GM19239 (cell line): ENCODE measurements at regions not wholly inside any gene's neighbourhood (a gene's known extent, or its start where the extent isn't known, plus 50 kb on each side); places are given as distances from the start of the nearest gene placed in this dataset.
"Not testable (repeated sequence)": the region's sequence is repeated elsewhere in the genome, so short reads cannot be mapped to it uniquely, and the experiment has no call there.

Experiments used
- DNase-seq: peaks from one replicate; pipeline ENCODE4 v3.0.0; 2011; ENCODE audit warnings: low spot score; ENCODE audit not compliant: insufficient read length
- FAIRE-seq: peaks from 2 replicates; lab custom pipeline; 2011; peaks lifted over from hg19 to GRCh38; lab: Jason Lieb, UNC

DNA sequence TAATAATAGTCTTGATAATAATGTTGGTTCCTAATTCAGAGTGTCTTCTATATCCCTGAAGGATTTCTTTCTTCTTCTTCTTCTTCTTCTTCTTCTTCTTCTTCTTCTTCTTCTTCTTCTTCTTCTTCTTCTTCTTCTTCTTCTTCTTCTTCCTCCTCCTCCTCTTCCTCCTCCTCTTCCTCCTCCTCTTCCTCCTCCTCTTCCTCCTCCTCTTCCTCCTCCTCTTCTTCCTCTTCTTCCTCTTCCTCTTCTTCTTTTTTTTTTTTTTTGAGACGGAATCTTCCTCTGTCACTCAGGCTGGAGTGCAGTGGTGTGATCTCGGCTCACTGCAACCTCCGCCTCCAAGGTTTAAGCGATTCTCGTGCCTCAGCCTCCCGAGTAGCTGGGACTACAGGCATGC lies 242.8 kb upstream of the CPHXL start:
- not testable (repeated sequence) for DNase-seq, FAIRE-seq

DNA sequence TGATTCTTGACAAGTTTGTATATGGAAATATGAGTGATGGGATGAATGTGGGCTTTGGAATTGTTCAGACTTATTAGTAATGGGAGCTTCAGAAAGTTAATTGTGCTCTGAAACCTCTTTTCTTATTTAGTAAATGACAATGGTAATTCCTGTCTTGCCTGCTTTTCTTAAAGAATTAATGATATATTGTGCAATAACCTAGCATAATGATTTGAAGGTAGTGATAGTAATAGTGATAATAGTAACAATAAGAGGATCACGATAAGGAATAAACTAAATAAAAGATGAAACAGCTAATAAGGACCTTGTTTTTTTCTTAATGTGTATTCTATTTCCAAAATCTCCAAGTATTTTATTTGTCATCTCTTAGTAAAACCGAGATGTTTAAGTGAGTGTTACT lies 245.0 kb upstream of the CPHXL start:
- DNase-seq: no peak
- no peak for FAIRE-seq

DNA sequence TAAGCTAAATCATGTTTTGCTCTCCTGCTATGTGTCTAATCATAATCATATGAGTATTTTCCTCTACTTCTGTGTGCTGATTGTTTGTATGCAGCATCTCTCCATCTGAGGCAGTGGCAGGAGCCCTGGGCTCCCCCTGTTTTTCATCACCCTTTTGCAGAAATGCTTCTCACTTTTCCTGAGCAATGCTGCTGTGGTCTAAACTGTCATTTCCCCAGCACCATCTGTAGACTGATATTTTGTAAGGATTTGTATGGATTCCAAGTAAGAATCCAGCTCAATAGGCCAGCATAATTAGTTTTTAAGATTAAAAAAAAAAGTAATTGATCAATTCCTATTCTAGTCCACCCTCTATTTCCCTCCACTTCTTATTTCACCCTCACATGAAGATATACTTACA lies 257.0 kb upstream of the CPHXL start:
- DNase-seq: no peak
- FAIRE-seq: no peak

DNA sequence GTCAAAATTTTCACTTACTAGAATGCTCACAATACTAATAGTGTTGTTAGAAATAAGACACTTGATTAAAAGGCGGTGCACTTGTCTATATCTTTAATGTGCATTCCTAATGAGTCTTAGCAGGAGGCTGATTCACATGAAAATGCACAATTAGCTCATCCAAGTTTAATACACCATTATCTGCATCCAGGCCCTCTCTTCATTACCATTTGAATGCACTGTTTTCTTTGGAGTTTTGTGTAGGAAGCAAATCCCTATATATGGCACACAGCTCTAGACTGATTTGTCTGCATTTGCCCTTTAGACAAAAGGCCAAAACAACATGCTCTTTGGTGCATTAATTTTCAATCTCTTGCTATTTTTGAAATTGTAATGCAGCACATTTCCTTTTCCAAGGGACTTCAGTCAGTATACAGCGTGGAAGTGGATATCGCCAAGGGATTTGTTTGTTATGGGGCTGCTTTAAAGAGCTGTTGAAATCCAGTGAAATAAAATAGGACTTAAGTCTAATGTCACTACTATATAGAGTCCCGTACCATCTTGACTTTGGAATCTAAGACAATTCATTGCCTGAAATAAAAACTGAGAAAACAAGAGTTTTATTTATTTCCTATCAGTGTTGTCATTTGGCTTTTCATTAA lies 257.6 kb upstream of the CPHXL start:
- no peak for DNase-seq
- FAIRE-seq: no peak

DNA sequence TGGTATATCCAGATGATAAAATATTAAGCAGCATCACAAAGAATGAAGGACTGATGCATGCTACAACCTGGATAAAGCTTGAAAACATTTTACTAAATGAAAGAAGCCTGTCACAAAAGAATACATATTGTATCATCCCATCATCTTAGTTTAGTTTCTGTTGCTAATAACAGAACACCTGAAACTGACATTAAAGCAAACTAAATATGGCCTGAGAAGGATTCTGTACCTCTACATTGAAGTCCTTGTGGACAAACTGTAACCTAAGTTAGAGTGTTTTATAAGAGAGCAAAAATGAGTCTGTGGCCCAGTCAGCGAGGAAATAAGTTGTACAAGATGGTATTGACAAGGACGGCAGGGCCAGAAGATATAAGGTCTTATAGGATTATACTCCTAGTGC lies 261.0 kb upstream of the CPHXL start:
- DNase-seq (no peak), FAIRE-seq (no peak)

DNA sequence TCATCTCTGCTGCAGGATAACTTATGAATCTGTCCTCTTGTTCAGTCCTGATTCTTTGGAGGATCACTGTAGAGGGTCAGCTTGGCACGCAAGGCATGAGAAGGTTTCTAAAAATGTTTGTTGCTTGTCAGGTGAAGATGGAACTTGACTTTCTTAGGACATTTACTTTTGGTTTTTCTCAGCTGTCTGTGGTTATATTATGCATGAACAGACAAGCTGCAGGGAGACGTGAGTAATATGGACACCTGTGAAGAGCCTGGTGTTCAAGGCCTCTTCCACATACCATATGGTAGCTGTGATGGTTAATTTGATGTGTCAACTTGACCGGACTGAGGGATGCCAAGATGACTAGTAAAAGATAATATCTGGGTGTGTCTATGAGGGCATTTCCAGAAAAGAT lies 270.2 kb upstream of the CPHXL start:
- no peak for FAIRE-seq
- no peak for DNase-seq

DNA sequence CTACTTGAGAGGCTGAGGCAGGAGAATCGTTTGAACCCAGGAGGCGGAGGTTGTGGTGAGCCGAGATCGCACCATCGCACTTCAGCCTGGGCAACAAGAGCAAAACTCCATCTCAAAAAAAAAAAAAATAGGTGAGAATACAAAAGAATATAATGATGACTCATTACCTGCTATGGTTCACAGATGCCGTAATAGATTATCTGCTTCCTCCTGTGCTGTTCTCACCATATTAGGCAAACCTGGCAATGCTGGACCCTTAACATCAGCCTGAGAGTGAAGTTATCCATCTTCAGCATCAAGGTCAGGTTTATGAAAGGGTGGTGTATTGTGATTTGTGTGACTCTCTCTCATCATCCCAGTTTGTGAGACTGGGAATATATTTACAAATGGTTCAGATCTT lies 271.3 kb upstream of the CPHXL start:
- no peak for DNase-seq
- no peak for FAIRE-seq

DNA sequence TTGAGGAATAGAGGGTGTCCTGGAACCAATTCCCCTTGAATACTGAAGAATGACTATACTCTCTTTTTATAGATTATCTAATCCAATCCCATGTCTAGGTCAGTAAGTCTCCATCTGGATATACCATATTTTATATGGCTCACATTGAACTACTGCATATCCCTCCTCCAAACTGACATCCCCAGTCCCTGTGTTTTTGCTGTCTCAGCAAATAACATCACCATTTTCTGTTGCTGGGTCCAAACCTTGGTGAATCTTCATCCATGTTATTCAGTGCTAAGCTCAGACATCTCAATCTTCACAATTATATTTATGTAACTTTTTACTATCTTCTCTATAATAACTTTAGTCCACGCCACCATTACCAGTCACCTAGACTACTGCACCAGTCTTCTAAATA lies 269.6 kb upstream of the CNTNAP4 start:
- DNase-seq (no peak), FAIRE-seq (no peak)

DNA sequence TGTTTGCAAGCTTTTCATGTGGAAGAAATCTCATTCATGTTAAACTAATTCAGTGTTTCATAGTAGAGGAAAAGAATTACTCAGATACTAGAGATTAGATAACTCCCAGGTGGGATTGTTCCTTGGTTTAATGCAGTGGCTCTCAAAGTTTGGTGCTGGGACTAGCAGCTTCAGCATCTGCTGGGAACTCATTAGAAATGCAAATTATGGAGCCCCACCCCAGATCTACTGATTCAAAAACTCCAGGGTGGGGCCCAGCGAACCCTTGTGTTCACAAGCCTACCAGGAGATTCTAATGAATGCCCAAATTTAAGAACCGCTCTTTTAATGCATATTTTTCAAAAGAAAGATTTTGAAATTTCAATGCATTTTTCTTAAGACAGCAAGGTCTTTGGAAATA lies 253.4 kb upstream of the CNTNAP4 start:
- no peak for DNase-seq
- no peak for FAIRE-seq

DNA sequence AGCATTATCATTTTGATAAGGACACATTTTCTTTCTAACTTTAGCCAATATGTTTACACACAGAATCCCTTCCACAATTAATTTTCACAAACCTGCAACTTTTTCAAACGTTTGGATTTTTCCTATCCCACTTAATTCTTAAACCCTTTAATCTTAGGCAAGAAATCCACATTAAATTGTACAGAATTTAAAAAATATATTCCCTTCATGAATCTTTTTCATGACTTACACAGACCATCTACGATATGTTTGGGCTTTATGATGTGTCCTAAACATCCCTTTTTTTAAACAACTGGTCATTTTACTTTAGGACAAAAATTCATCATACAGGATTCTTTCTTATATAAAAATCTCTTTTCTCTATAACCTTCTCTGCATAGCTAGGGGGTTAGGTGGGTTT lies 241.5 kb upstream of the CNTNAP4 start:
- DNase-seq: no peak

DNA sequence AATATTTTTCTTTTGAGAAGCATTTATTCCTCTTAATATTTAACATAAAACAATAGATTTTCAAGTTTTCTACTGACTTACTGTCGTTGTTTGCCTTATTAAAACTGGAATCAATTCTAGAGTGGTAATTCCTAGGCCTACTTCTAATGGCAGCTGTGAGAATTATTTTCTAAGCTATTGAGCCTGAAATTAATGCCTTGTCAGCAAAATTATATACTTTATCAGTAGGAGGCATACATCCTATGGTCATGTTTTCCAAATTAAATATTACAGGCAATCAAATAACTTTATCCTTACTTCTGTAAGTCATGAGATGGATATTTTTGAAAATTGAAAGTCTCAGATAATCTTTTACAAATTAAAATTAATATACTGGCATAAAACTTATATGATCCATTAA lies 239.1 kb upstream of the CNTNAP4 start:
- no peak for FAIRE-seq
- DNase-seq: no peak

More for the DNA sequence above, 241.5 kb upstream of the CNTNAP4 start:
- FAIRE-seq: no peak

DNA sequence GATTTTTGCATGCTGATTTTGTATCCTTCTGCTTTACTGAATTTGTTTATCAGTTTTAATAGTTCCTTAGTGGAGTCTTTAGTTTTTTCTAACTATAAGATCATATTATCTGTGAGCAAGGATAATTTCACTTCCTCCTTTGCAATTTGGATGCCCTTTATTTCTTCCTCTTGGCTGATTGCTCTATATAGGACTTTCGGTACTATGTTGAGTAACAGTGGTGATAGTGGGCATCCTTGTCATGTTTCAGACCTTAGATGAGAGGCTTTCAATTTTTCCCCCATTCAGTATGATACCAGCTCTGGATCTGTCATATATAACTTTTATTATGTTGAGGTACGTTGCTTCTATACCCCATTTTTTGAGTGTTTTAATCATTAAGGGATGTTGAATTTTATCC lies 224.5 kb upstream of the CNTNAP4 start:
- no peak for FAIRE-seq

DNA sequence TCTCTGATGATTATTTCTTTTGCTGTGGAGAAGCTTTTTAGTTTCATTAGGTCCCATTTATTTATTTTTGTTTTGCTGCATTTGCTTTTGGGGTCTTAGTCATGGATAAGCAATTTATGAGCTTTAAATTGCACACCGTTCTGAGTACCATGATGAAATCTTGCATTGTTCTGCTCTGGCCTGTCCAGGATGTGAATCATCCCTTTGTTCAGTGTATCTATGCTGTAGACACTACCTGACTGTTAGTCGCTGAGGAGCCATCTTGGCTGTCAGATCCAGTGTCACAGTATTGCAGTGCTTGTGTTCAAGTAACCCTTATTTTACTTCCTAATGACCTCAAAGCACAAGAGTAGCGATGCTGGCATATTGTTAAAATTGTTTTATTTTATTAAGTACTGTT lies 218.0 kb upstream of the CNTNAP4 start:
- DNase-seq: no peak
- FAIRE-seq: no peak

More for the DNA sequence above, 224.5 kb upstream of the CNTNAP4 start:
- no peak for DNase-seq

DNA sequence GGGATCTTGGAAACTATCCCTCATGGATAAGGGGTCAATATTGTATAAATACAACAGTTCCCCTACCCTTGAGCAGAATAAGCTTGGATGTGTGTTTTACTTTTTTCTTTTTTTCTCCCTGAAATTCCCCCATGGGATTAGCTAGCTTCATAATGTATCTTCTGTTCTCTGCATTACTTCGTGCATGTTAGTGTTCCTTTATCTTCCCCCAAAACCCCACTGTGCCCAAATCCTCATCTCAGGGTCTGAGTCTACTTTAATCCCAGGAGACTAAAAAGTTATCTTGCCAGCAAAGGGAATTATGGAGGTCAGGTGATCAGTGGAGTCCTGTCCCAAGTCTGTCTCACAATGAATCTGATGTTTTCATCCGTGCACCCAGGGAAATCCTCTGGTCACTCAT lies 217.5 kb upstream of the CNTNAP4 start:
- FAIRE-seq (no peak), DNase-seq (no peak)

DNA sequence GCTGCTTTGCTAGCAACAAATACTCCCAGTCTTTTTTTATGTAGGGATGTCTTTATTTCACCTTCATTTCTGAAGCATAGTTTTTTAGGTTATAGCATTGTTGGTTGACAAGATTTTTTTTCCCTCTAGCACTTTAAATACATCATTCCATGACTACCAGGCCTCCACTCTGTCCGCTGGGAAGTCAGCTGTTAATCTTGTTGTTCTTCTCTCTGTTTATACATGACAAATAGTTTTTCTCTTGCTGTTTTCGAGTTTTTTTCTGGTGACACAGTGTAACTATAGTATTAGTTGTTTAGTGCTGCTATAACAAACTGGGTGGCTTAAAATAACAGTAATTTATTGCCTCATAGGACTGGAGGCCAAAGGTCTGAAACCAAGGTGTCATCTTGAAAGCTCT lies 205.5 kb upstream of the CNTNAP4 start:
- DNase-seq (no peak), FAIRE-seq (no peak)

DNA sequence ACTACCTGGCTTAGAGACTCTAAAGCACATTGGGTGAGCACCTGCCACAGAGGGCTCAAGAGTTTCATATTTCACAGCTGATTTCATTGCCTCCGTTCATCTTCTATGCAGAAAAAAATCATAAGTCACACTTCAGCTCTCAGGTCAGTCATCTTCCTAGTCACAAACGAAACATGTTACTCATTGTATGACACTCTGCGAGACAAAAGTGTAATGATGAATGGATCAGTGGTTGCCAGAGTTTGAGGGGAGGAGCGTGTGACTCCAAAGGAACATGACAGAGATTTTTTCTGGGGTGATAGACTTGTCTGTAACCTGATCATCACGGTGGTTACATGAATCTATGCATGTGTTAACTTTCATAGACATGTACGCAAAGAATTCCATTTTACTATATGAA lies 195.2 kb upstream of the CNTNAP4 start:
- no peak for FAIRE-seq
- DNase-seq: no peak

DNA sequence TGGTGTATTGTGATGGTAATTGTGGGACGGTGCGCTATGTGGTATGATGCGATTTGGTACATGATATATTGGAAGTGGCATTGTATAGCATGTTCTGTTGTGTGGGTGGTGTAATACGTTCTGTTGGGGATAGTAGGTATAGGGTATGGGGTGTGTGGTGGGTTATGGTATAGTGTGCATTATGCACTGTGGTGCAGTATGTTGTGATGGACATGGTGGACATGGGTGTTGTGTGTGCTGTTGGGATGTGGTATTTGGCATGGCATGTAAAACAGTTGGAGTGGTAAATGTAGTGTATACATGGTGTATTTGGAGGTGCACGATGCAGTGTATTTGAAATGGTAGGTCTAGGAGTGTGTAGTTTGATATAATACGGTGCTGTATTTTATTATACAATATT lies 170.6 kb upstream of the CNTNAP4 start:
- DNase-seq (no peak), FAIRE-seq (no peak)

DNA sequence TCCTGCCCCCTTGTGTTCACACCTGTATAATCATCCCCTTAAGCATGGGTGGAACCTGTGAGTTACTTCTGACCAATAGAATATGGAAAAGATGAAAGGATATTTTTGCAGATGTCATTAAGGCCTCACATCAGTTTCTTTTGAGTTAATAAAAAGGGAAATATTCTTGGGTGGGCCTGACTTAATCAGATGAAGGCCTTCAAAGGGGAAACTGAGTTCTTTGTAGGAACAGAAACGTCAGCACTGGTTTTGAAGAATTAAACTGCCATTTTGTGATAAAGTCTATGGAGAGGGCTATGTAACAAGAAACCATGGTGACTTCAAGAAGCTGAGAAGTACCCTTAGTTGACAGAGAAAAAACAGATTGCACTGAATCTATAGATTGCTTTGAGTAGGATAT lies 168.7 kb upstream of the CNTNAP4 start:
- FAIRE-seq (no peak), DNase-seq (no peak)

DNA sequence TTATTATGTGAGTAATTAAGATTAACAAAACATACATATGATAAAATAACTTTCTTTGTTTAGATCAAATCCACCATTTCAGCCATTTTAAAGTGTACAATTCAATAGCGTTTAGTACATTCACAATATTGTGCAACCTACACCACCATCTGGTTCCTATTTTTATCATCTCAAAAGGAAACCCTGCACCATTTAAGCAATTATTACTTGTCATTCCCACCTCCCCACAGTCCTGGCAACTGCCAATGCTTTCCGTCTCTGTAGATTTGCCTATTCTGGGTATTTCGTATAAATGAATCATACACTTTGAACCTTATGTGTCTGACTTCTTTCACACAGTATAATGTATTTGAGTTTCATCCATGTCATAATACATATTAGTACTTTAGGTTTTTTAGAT lies 162.5 kb upstream of the CNTNAP4 start:
- DNase-seq (no peak), FAIRE-seq (no peak)

DNA sequence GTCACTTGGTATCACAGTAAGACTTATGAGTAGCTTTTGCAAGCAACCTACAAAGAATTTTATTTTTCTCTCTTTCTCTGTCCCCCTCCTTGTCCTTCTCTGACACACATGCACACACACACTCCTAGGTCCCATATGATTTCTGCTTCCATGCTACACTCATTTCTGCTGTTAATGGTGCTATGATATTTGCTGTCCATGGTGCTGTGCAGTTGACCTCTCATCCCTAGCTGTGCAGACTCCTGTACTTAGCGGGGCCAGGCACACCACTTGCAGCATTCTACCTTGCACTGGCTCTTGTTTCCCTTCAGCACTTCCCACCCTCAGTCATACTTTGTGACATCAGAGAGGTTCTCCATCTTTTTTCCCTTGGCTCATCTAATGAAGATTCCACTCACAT lies 158.9 kb upstream of the CNTNAP4 start:
- FAIRE-seq (no peak), DNase-seq (no peak)

DNA sequence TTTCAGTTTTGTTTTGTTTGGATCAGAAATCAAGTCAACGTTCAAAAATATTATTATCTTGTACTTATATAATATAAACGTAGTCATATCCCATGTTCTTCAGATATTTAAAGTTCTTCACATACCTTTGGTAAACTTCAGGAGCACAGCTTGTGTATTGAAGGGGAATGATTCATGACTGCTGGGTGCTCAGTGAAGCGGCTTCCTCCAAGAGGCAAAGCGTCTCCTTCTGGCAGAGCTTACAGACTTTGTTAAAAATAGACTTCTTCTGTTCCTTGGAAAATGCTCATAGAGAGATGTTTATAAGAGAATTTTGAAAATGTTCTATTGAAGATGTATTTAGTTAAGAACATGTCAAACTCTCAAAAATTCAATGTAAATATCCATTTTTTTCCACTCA lies 155.6 kb upstream of the CNTNAP4 start:
- DNase-seq: no peak
- no peak for FAIRE-seq

DNA sequence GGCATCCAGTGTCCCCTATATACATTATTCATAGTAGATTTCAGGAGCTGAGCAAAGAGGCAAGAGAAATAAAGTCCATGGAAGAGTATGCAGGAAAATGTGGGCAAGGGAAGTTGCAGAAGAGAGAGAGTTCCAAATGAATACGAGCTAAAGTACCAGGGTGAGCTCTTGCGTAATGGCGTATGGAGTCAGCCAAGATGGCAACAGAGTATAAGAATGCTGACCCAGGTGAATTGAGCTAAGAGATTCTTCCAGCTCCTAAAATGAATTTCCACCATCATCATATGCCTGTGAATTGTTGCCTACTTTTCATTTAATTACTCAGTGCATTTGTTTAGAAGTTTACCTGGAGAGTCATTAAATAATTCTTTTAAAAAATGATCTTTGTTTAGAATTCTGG lies 153.2 kb upstream of the CNTNAP4 start:
- DNase-seq (no peak), FAIRE-seq (no peak)

DNA sequence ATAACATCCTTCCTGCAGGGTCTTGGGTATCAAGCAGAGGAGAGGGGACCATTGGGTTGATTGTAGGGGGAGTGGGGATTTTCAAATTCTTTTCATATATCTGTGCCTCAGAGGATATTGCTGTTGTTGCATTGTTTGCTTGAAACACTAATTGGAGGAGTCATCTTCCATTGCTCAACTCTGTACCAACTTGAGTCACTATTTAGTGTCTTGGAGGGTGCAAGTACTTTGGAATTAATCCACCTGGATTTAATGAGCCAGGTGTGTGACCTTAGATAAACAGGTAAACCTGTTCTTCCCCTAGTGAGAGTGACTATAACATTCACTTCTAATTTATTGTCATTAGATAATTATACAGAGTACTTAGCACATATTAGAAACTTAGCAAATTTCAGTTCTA lies 151.3 kb upstream of the CNTNAP4 start:
- FAIRE-seq: no peak
- no peak for DNase-seq
